Parathyroid adenoma (tissue), 2 donors: ENCODE measurements at regions not wholly inside any gene's neighbourhood (a gene's known extent, or its start where the extent isn't known, plus 50 kb on each side); places are given as distances from the start of the nearest gene placed in this dataset.

ENCODE experiments used
- H2AFZ ChIP-seq: fragments of 300-600 bp; sonication (generic); one replicate; pipeline ENCODE4 v1.7.0; 2017; ENCODE audit warnings: antibody characterized with exemption, mild to moderate bottlenecking
- H3K27ac ChIP-seq: fragments of 300-600 bp; sonication (generic); one replicate; pipeline ENCODE4 v1.7.0; 2017
- H3K27me3 ChIP-seq: fragments of 300-600 bp; sonication (generic); one replicate; pipeline ENCODE4 v1.7.0; 2017; ENCODE audit warnings: low read length; ENCODE audit not compliant: control insufficient read depth, insufficient read depth
- H3K36me3 ChIP-seq: fragments of 300-600 bp; sonication (generic); one replicate; pipeline ENCODE4 v1.7.0; 2017; ENCODE audit warnings: low read length; ENCODE audit not compliant: control insufficient read depth, insufficient read depth
- H3K4me1 ChIP-seq: fragments of 300-600 bp; sonication (generic); one replicate; pipeline ENCODE4 v1.7.0; 2017; ENCODE audit warnings: control low read depth
- H3K4me2 ChIP-seq: fragments of 300-600 bp; sonication (generic); one replicate; pipeline ENCODE4 v1.7.0; 2017; ENCODE audit warnings: low read length
- H3K4me3 ChIP-seq: fragments of 300-600 bp; sonication (generic); one replicate; pipeline ENCODE4 v1.7.0; 2017; ENCODE audit warnings: low read depth, low read length
- H3K79me2 ChIP-seq: fragments of 300-600 bp; sonication (generic); one replicate; pipeline ENCODE4 v1.7.0; 2017; ENCODE audit warnings: control low read depth
- H3K9ac ChIP-seq: fragments of 300-600 bp; sonication (generic); one replicate; pipeline ENCODE4 v1.7.0; 2017; ENCODE audit warnings: mild to moderate bottlenecking
- H3K9me3 ChIP-seq: fragments of 300-600 bp; sonication (generic); one replicate; pipeline ENCODE4 v1.7.0; 2017; ENCODE audit warnings: low read length; ENCODE audit not compliant: control insufficient read depth
- TF ChIP-seq, protein P1 (sequence below): fragments of 300-600 bp; sonication (generic); IDR thresholded peaks from one replicate; pipeline ENCODE4 v1.7.0; 2017; ENCODE audit warnings: antibody characterized with exemption, mild to moderate bottlenecking
- donor health status: primary hyperparathyroidism.

DNA sequence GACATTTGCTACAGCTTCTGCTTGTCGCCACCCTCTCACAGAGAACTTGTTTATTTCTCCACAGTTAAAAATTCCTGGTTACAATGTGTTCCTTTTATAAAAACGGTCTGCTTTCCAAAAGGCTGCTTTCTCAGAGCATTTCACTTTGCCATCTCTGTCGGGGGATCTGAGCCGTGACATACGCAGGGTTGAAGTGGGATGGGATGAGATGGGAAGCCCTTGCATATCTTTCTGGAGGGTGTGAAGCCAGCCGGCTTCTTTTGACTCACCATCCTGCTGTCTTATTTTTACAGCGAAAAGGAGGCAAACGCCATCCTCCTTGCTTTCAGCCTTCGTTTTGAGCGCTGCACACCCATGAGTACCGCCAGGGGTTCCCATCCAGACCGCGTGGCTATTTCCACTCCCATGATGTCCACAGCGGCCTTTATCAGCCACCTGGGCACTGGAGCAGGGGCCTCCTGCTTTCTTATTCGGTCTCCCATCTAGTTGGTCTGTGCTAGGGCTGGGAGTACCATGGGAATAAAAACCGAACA, 99.8 kb upstream of the GATB start:
- no peak overlapping the region for H3K9ac ChIP-seq
- H2AFZ ChIP-seq = no peak overlapping the region
- no peaks in the 10 kb centered on the region for H3K9me3 ChIP-seq
- no peaks in the 10 kb centered on the region for H3K36me3 ChIP-seq
- H3K27ac ChIP-seq = no peak overlapping the region
- H3K4me2 ChIP-seq = no peak overlapping the region
- H3K79me2 ChIP-seq = no peaks in the 10 kb centered on the region
- no peak overlapping the region for H3K4me3 ChIP-seq
- no peaks in the 10 kb centered on the region for H3K4me1 ChIP-seq
- no peaks in the 10 kb centered on the region for H3K27me3 ChIP-seq
- TF ChIP-seq, protein P1, sequence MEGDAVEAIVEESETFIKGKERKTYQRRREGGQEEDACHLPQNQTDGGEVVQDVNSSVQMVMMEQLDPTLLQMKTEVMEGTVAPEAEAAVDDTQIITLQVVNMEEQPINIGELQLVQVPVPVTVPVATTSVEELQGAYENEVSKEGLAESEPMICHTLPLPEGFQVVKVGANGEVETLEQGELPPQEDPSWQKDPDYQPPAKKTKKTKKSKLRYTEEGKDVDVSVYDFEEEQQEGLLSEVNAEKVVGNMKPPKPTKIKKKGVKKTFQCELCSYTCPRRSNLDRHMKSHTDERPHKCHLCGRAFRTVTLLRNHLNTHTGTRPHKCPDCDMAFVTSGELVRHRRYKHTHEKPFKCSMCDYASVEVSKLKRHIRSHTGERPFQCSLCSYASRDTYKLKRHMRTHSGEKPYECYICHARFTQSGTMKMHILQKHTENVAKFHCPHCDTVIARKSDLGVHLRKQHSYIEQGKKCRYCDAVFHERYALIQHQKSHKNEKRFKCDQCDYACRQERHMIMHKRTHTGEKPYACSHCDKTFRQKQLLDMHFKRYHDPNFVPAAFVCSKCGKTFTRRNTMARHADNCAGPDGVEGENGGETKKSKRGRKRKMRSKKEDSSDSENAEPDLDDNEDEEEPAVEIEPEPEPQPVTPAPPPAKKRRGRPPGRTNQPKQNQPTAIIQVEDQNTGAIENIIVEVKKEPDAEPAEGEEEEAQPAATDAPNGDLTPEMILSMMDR = no peak

DNA sequence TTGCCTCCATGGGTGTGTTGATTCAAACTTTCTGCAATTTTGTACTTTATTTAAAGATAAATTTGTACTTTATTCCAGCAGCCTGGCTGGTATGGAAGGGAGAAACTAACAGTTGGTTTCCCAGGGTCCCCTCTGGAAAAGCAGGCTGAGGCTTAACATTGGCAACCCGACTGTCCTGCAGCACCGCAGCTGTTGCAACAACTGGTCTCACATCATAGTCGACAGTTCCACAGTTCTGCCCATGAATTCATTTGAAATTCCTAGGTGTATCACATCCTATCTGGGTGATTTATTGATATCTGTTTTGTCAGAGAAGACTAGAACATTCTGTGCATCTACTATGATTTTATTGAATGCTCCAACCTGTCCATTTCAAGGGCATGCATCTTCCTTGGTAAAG, 98.8 kb upstream of the GATB start:
- Histone ChIP-seq H3K4me2 (no peak overlapping the region), H3K4me3 (no peak overlapping the region), H3K9me3 (no peaks in the 10 kb centered on the region), H3K27ac (no peak overlapping the region), H3K36me3 (no peaks in the 10 kb centered on the region), H3K27me3 (no peaks in the 10 kb centered on the region), H3K79me2 (no peaks in the 10 kb centered on the region), H3K4me1 (no peaks in the 10 kb centered on the region), H3K9ac (no peak overlapping the region), H2AFZ (no peak overlapping the region)
- TF ChIP-seq, protein P1 = no peak

DNA sequence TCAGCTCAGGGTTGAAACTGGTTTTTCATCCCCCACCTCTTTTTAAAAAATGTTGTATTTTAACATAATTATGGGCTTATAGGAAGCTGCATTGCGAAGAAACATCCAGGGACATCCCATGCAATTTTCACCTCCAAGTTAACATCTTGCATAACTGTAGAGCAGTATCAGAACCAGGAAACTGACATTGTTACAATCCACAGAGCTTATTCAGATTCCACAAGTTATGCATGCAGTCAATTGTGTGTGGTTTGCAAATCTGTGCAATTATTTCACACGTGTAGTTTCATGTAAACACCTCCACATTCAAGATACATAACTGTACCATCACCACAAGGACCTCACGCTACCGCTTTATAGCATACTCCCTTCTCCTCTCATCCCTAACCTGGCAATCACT, 97.5 kb upstream of the GATB start:
- no peak overlapping the region for H2AFZ ChIP-seq
- no peak overlapping the region for H3K4me3 ChIP-seq
- no peak overlapping the region for H3K4me2 ChIP-seq
- TF ChIP-seq, protein P1 = no peak
- no peaks in the 10 kb centered on the region for H3K4me1 ChIP-seq
- H3K36me3 ChIP-seq = no peaks in the 10 kb centered on the region
- H3K9ac ChIP-seq = no peak overlapping the region
- H3K79me2 ChIP-seq = no peaks in the 10 kb centered on the region
- no peaks in the 10 kb centered on the region for H3K9me3 ChIP-seq
- no peak overlapping the region for H3K27ac ChIP-seq
- no peaks in the 10 kb centered on the region for H3K27me3 ChIP-seq

DNA sequence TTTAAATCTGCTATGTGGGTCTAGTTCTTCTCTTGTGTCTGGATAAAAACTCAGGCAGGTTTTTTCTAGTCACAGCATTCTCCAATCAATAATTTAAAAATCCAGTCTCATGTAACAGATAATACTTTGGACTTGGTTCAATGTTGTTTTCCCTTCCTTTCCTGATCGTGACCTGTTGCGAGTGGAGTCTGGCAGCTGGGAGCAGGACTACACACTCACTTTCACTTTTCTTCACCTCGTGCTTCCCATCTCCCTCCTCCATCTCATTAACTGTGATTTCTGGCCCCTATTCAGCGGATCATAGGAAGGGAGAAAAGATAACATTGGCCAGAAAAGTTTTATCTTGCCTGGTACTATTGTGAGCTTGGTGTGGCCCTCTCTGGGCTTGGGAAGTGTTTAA, 96.6 kb upstream of the GATB start:
- TF ChIP-seq, protein P1 = no peak
- H3K27ac ChIP-seq = no peak overlapping the region
- no peaks in the 10 kb centered on the region for H3K4me1 ChIP-seq
- H3K36me3 ChIP-seq = no peaks in the 10 kb centered on the region
- no peak overlapping the region for H3K4me2 ChIP-seq
- H3K4me3 ChIP-seq = no peak overlapping the region
- no peaks in the 10 kb centered on the region for H3K27me3 ChIP-seq
- no peak overlapping the region for H3K9ac ChIP-seq
- no peaks in the 10 kb centered on the region for H3K9me3 ChIP-seq
- no peaks in the 10 kb centered on the region for H3K79me2 ChIP-seq
- H2AFZ ChIP-seq = no peak overlapping the region

DNA sequence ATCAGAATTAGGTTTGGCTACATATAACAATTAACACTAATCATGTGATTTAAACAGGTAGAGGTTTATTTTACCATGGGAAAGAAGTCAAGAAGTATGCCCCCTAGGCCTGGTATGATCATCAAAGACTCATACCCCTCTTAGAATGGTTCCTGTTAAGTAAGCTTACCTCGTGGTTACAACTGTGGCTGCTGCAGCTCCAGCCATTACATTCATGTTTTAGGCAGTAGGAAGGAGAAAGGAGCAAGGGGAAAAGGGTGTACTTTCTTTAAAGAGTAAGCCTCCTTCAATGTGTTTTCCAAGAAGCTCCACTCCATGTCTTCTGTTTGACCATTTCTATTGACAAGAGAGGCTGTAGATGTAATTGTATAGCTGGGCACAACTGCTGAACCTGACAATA, 94.9 kb upstream of the GATB start:
- H3K27ac ChIP-seq = no peak overlapping the region
- no peaks in the 10 kb centered on the region for H3K79me2 ChIP-seq
- no peak overlapping the region for H3K4me2 ChIP-seq
- H3K9ac ChIP-seq = no peak overlapping the region
- H3K4me1 ChIP-seq = no peaks in the 10 kb centered on the region
- no peak overlapping the region for H3K4me3 ChIP-seq
- no peaks in the 10 kb centered on the region for H3K9me3 ChIP-seq
- H3K36me3 ChIP-seq = no peaks in the 10 kb centered on the region
- no peak overlapping the region for H2AFZ ChIP-seq
- H3K27me3 ChIP-seq = no peaks in the 10 kb centered on the region
- TF ChIP-seq, protein P1 = no peak
